Subcutaneous abdominal adipose tissue (tissue), 5 donors: ENCODE measurements at regions not wholly inside any gene's neighbourhood (a gene's known extent, or its start where the extent isn't known, plus 50 kb on each side); places are given as distances from the start of the nearest gene placed in this dataset.

Experiments used
- H3K27ac ChIP-seq: one replicate; pipeline ENCODE4 v1.7.0; 2013; ENCODE audit warnings: low read depth, mild to moderate bottlenecking, inconsistent platforms, low read length, moderate library complexity
- H3K27me3 ChIP-seq, 5 donors: one replicate each; pipeline ENCODE4 v1.7.0; 2013; ENCODE audit warnings: low read length in 5 of 5, inconsistent platforms in 1 of 5; ENCODE audit not compliant: control insufficient read depth in 5 of 5, insufficient read depth in 4 of 5
- H3K36me3 ChIP-seq, 5 donors: one replicate each; pipeline ENCODE4 v1.7.0; 2013; ENCODE audit warnings: low read length in 5 of 5; ENCODE audit not compliant: control insufficient read depth in 5 of 5, insufficient read depth in 5 of 5
- H3K4me1 ChIP-seq, 5 donors: one replicate each; pipeline ENCODE4 v1.7.0; 2013; ENCODE audit warnings: low read length in 5 of 5, mild to moderate bottlenecking in 3 of 5, moderate library complexity in 1 of 5; ENCODE audit not compliant: control insufficient read depth in 5 of 5, insufficient read depth in 5 of 5
- H3K4me3 ChIP-seq, 5 donors: one replicate each; pipeline ENCODE4 v1.7.0; 2013; ENCODE audit warnings: low read length in 5 of 5, low read depth in 1 of 5
- H3K9ac ChIP-seq, 5 donors: one replicate each; pipeline ENCODE4 v1.7.0; 2013; ENCODE audit warnings: low read length in 5 of 5, mild to moderate bottlenecking in 4 of 5, moderate library complexity in 3 of 5
- H3K9me3 ChIP-seq, 5 donors: one replicate each; pipeline ENCODE4 v1.7.0; 2013; ENCODE audit warnings: low read length in 5 of 5; ENCODE audit not compliant: control insufficient read depth in 5 of 5
- donor health status: healthy.
- donor health status: healthy.
- donor health status: healthy.
- donor health status: healthy.
- donor health status: healthy.

- Histone ChIP-seq H3K27ac (peak overlapping the region; percentile 59), H3K36me3 (peaks cover 0 to 8% (median 5%) of the 10 kb centered on the region in 5 donors)
Observed at GRCh38 chr14:71711125-71711524, 221.1 kb upstream of the RGS6 start.

GRCh38 chr14:71711619-71712018 is 220.6 kb upstream of the RGS6 start:
- H3K9me3 ChIP-seq = no peaks in the 10 kb centered on the region
- H3K4me3 ChIP-seq = no peak overlapping the region
- H3K9ac ChIP-seq = no peak overlapping the region
- H3K4me1 ChIP-seq = peaks cover 0 to 26% (median 18%) of the 10 kb centered on the region in 5 donors
- H3K36me3 ChIP-seq = peaks cover 0 to 8% (median 5%) of the 10 kb centered on the region in 5 donors
- peak overlapping the region; percentile 59 for H3K27ac ChIP-seq
- H3K27me3 ChIP-seq = no peaks in the 10 kb centered on the region

More at GRCh38 chr14:71711125-71711524, 221.1 kb upstream of the RGS6 start:
- Histone ChIP-seq H3K4me3 (no peak overlapping the region), H3K4me1 (peaks cover 0 to 26% (median 18%) of the 10 kb centered on the region in 5 donors), H3K9ac (no peak overlapping the region), H3K27me3 (no peaks in the 10 kb centered on the region), H3K9me3 (no peaks in the 10 kb centered on the region)

DNA sequence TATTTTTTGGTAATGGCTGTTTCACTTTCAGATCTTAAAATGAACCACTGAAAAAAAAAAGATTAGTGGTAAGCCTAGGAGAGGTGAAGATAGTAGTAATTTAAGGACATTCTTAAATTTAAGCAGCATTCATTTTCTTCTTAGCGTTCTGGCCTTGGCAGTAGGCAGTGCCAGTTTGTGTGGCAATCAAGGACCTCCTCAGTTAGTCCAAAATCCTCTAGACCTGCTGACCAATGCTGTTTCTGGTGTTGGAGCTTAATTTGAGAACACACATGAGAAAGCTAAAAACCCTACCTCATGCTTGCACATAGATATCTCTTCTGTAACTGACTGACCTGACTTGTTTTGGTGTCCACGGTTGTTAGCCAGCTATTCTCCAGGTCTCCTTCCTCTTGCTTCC is 219.8 kb upstream of the RGS6 start:
- Histone ChIP-seq H3K9me3 (no peaks in the 10 kb centered on the region), H3K4me1 (peaks cover 0 to 26% (median 18%) of the 10 kb centered on the region in 5 donors), H3K27ac (peak overlapping the region; percentile 59), H3K9ac (no peak overlapping the region), H3K36me3 (peaks cover 0 to 8% (median 5%) of the 10 kb centered on the region in 5 donors), H3K4me3 (no peak overlapping the region), H3K27me3 (no peaks in the 10 kb centered on the region)

DNA sequence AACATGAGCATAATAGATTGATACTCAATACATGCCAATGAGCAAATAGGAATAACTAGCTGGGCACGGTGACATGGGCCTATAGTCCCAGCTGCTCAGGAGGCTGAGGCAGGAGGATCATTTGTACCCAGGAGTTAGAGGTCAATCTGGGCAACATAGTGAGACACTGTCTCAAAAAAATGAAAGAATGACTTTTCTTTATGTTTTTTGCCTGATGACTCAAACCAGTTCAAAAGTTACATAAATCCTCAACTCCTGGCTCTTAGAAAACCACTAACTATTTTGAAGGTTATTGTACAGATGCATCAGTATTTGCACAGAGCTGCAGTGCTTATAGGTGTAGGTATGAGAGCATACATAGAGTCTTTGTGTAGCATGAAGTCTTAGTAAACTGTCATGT is 219.2 kb upstream of the RGS6 start:
- H3K9ac ChIP-seq = no peak overlapping the region
- peaks cover 0 to 8% (median 5%) of the 10 kb centered on the region in 5 donors for H3K36me3 ChIP-seq
- H3K27ac ChIP-seq = no peak overlapping the region
- H3K4me1 ChIP-seq = peaks cover 0 to 26% (median 18%) of the 10 kb centered on the region in 5 donors
- no peaks in the 10 kb centered on the region for H3K27me3 ChIP-seq
- H3K4me3 ChIP-seq = no peak overlapping the region
- no peaks in the 10 kb centered on the region for H3K9me3 ChIP-seq

GRCh38 chr14:71713451-71713850 is 218.8 kb upstream of the RGS6 start:
- Histone ChIP-seq H3K9ac (no peak overlapping the region), H3K36me3 (peaks cover 0 to 11% (median 5%) of the 10 kb centered on the region in 5 donors), H3K9me3 (no peaks in the 10 kb centered on the region), H3K4me3 (no peak overlapping the region), H3K27me3 (no peaks in the 10 kb centered on the region), H3K4me1 (peaks cover 0 to 26% (median 18%) of the 10 kb centered on the region in 5 donors), H3K27ac (no peak overlapping the region)

DNA sequence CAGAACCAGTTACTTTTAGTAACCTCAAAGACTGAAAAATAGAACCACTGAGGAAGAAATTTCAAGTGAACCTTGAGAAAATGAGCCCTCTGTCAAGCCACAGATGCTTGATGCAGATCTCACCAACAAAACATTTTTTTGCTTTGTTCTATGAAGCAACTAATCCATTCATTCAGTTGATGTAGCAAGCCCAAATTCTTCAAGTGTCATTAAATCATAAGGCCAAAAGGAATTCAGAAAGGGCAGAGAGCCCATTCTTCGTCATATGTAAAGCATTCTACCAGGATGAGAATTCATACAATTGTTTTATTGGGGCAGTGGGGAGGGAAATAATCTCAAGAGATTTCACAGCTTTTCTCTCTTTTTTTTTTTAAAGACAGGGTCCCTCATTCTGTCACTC is 218.0 kb upstream of the RGS6 start:
- H3K4me3 ChIP-seq = no peak overlapping the region
- no peaks in the 10 kb centered on the region for H3K27me3 ChIP-seq
- H3K4me1 ChIP-seq = peaks cover 0 to 26% (median 18%) of the 10 kb centered on the region in 5 donors
- H3K27ac ChIP-seq = no peak overlapping the region
- no peaks in the 10 kb centered on the region for H3K9me3 ChIP-seq
- no peak overlapping the region for H3K9ac ChIP-seq
- H3K36me3 ChIP-seq = peaks cover 0 to 9% (median 3%) of the 10 kb centered on the region in 5 donors

DNA sequence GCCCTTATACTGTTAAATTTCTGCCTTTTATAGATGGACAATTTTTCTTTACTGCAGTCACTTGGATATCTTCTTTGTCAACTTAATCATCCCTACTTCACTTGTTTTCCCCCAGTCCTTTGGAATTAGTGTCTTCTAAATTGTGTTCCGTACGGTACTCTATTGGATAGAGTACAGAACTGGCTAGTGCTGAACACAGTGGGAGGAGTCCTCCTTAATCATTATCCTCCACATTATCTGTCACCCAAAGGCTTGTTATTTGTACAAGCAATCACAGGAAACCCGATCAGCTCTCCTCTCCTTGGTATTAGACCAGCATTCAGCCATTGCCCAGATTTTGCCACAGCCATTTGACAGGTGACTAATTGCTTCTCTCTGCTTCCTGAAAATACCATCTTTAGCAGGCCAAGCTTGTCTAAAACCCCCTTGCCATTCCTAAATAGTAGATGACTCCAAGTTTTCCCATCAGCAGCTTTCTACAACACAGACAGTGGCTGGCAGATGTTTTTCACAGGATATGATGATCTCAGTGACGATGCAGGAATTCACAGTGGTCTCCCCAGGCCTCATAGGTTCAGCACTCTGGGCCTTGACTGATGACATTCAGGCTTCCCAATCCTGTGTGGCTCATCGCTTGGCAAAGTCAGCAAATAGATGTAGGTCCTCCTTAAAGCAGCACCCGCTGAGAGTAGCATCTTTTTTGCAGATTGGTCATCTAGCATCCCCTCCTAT is 216.0 kb upstream of the RGS6 start:
- Histone ChIP-seq H3K27ac (no peak overlapping the region), H3K36me3 (peaks cover 0 to 3% (median 0%) of the 10 kb centered on the region in 5 donors), H3K4me3 (no peak overlapping the region), H3K4me1 (peaks cover 0 to 22% (median 17%) of the 10 kb centered on the region in 5 donors), H3K27me3 (no peaks in the 10 kb centered on the region), H3K9me3 (no peaks in the 10 kb centered on the region), H3K9ac (no peak overlapping the region)

- peaks cover 0 to 8% (median 7%) of the 10 kb centered on the region in 5 donors for H3K4me1 ChIP-seq
- no peak overlapping the region for H3K9ac ChIP-seq
- H3K27me3 ChIP-seq = no peaks in the 10 kb centered on the region
- H3K4me3 ChIP-seq = no peak overlapping the region
- peaks cover 0 to 17% (median 11%) of the 10 kb centered on the region in 5 donors for H3K36me3 ChIP-seq
- no peak overlapping the region for H3K27ac ChIP-seq
- no peaks in the 10 kb centered on the region for H3K9me3 ChIP-seq
Observed at GRCh38 chr14:71720978-71721624, 211.1 kb upstream of the RGS6 start.

GRCh38 chr14:71721791-71722190 is 210.4 kb upstream of the RGS6 start:
- Histone ChIP-seq H3K4me3 (no peak overlapping the region), H3K27me3 (no peaks in the 10 kb centered on the region), H3K4me1 (peaks cover 0 to 8% (median 7%) of the 10 kb centered on the region in 5 donors), H3K9ac (no peak overlapping the region), H3K27ac (no peak overlapping the region), H3K9me3 (no peaks in the 10 kb centered on the region), H3K36me3 (peaks cover 0 to 17% (median 11%) of the 10 kb centered on the region in 5 donors)

GRCh38 chr14:71722885-71723284 is 209.3 kb upstream of the RGS6 start:
- no peak overlapping the region for H3K4me3 ChIP-seq
- no peak overlapping the region for H3K27ac ChIP-seq
- H3K9ac ChIP-seq = no peak overlapping the region
- peaks cover 0 to 8% (median 7%) of the 10 kb centered on the region in 5 donors for H3K4me1 ChIP-seq
- no peaks in the 10 kb centered on the region for H3K9me3 ChIP-seq
- no peaks in the 10 kb centered on the region for H3K27me3 ChIP-seq
- H3K36me3 ChIP-seq = peaks cover 0 to 21% (median 11%) of the 10 kb centered on the region in 5 donors
